WTC11 (cell line): ENCODE measurements at regions not wholly inside any gene's neighbourhood (a gene's known extent, or its start where the extent isn't known, plus 50 kb on each side); places are given as distances from the start of the nearest gene placed in this dataset.

ENCODE experiments used
- ATAC-seq: fragments of 200-7000 bp; cut with Tn5 transposase; 2 replicates; pipeline ENCODE4 v1.10.0; 2021; ENCODE audit warnings: mild to moderate bottlenecking, moderate library complexity
- CTCF ChIA-PET: fragments of 300-600 bp; sonication (Branson Sonifier 250); formaldehyde crosslinking; loops from one replicate; lab custom pipeline; 2021; ENCODE audit warnings: antibody characterized with exemption; lab: Charles Lee
- POLR2A ChIA-PET: fragments of 350-600 bp; sonication (Branson Sonifier 250); formaldehyde crosslinking; loops from one replicate; lab custom pipeline; 2021; ENCODE audit warnings: antibody characterized with exemption; lab: Charles Lee
- DNase-seq: peaks from one replicate; pipeline ENCODE4 v3.0.0; 2021; ENCODE audit warnings: low spot score
- H3K27ac Mint-ChIP-seq: 2 replicates; pipeline ENCODE4 v1.8.0; 2021; ENCODE audit warnings: mixed read lengths
- H3K27me3 Mint-ChIP-seq: 2 replicates; pipeline ENCODE4 v1.8.0; 2021; ENCODE audit warnings: low read depth, mild to moderate bottlenecking, moderate library complexity, mixed read lengths
- H3K36me3 Mint-ChIP-seq: 2 replicates; pipeline ENCODE4 v1.8.0; 2021; ENCODE audit warnings: mixed read lengths
- H3K4me1 Mint-ChIP-seq: 2 replicates; pipeline ENCODE4 v1.8.0; 2022; ENCODE audit warnings: mixed read lengths
- H3K4me3 Mint-ChIP-seq: 2 replicates; pipeline ENCODE4 v1.8.0; 2021; ENCODE audit warnings: mild to moderate bottlenecking, moderate library complexity, mixed read lengths
- H3K9me3 Mint-ChIP-seq: 2 replicates; pipeline ENCODE4 v1.8.0; 2021; ENCODE audit warnings: mixed read lengths
- ATF6 ChIP-seq: sonication (generic); formaldehyde crosslinking; IDR thresholded peaks from 2 replicates; pipeline ENCODE4 v1.8.1; 2023; ENCODE audit warnings: mild to moderate bottlenecking, missing genetic modification reagents
- CREB1 ChIP-seq: sonication (generic); formaldehyde crosslinking; IDR thresholded peaks from 2 replicates; pipeline ENCODE4 v1.8.0; 2023; ENCODE audit warnings: mild to moderate bottlenecking, missing genetic modification reagents
- JUN ChIP-seq: sonication (generic); formaldehyde crosslinking; IDR thresholded peaks from 2 replicates; pipeline ENCODE4 v1.8.0; 2023; ENCODE audit warnings: mild to moderate bottlenecking, missing genetic modification reagents
- KAT7 ChIP-seq: sonication (generic); formaldehyde crosslinking; IDR thresholded peaks from 2 replicates; pipeline ENCODE4 v1.8.1; 2023; ENCODE audit warnings: missing genetic modification reagents, mild to moderate bottlenecking, borderline replicate concordance
- NFE2L1 ChIP-seq: sonication (generic); formaldehyde crosslinking; IDR thresholded peaks from 2 replicates; pipeline ENCODE4 v1.8.1; 2023; ENCODE audit warnings: missing genetic modification reagents
- NR1H2 ChIP-seq: sonication (generic); formaldehyde crosslinking; IDR thresholded peaks from 2 replicates; pipeline ENCODE4 v1.9.0; 2021; ENCODE audit warnings: mild to moderate bottlenecking, moderate library complexity, missing genetic modification reagents
- RELA ChIP-seq: sonication (generic); formaldehyde crosslinking; IDR thresholded peaks from 2 replicates; pipeline ENCODE4 v1.8.1; 2022; ENCODE audit warnings: missing genetic modification reagents, mild to moderate bottlenecking, borderline replicate concordance
- TCF7 ChIP-seq: sonication (generic); formaldehyde crosslinking; IDR thresholded peaks from 2 replicates; pipeline ENCODE4 v1.8.0; 2022; ENCODE audit warnings: mild to moderate bottlenecking, low read depth, missing genetic modification reagents, moderate library complexity
- USF2 ChIP-seq: sonication (generic); formaldehyde crosslinking; IDR thresholded peaks from 2 replicates; pipeline ENCODE4 v1.8.1; 2023; ENCODE audit warnings: mild to moderate bottlenecking, missing genetic modification reagents, moderate library complexity
- ZNF416 ChIP-seq: fragments of 250-450 bp; sonication (Bioruptor Pico); IDR thresholded peaks from 2 replicates; pipeline ENCODE4 v1.9.0; 2021; ENCODE audit warnings: mild to moderate bottlenecking, inconsistent platforms
- ZNF671 ChIP-seq: fragments of 250-450 bp; sonication (Bioruptor Pico); IDR thresholded peaks from 2 replicates; pipeline ENCODE4 v1.8.0; 2021; ENCODE audit warnings: mild to moderate bottlenecking
- TF ChIP-seq, protein P1 (sequence below): sonication (generic); formaldehyde crosslinking; IDR thresholded peaks from 2 replicates; pipeline ENCODE4 v1.8.0; 2022; ENCODE audit warnings: mild to moderate bottlenecking, missing genetic modification reagents
- TF ChIP-seq, protein P2 (sequence below): fragments of 250-450 bp; sonication (Bioruptor Pico); IDR thresholded peaks from 2 replicates; pipeline ENCODE4 v2.1.2; 2022; ENCODE audit warnings: mild to moderate bottlenecking, moderate library complexity
- TF ChIP-seq, protein P3 (sequence below): sonication (generic); formaldehyde crosslinking; IDR thresholded peaks from 2 replicates; pipeline ENCODE4 v1.8.1; 2023; ENCODE audit warnings: mild to moderate bottlenecking, moderate library complexity, missing genetic modification reagents
- TF ChIP-seq, protein P4 (sequence below): sonication (generic); formaldehyde crosslinking; IDR thresholded peaks from 2 replicates; pipeline ENCODE4 v1.8.1; 2022; ENCODE audit warnings: low read depth, missing genetic modification reagents, borderline replicate concordance

DNA sequence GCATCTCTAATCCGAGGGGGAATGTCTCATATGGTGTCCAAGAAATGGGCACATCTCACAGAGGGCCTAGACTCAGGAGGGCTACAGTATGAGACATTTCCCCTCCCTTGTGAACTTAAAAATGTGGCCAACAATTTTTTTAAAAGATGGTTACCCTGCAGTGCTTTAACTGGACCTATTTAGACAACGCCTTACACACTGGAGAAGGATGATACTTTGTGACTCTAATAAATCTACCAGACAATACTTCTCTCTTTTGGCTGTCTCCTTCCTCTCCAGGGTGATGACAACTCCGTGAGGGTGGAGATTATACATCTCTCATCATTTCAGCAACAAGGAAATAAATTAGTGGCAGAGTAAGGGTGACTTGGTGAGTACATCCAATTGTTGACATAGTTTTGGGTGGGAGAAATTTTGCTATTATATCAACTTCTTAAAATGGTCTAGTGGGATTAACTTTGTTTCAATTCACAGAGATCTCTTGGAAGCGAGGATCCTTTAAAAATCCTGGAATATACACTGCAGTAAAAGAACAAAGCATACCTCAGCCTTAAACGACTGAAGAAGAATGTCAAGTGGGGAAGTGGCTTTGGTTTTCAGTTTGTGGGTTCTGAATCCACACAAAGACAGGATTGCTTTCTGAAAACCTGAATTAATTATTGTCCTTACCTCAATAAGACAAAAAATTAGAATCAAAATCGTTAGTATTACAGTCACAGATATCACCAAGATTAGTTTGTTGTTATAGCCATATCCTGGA, 89.8 kb downstream of the KPNA2 start:
- TF ChIP-seq KAT7 (no peak), NR1H2 (CRISPR knock-in tag) (no peak), CREB1 (CRISPR knock-in tag) (no peak), ZNF671 (no peak), NFE2L1 (CRISPR knock-in tag) (no peak)
- TF ChIP-seq, protein P1, sequence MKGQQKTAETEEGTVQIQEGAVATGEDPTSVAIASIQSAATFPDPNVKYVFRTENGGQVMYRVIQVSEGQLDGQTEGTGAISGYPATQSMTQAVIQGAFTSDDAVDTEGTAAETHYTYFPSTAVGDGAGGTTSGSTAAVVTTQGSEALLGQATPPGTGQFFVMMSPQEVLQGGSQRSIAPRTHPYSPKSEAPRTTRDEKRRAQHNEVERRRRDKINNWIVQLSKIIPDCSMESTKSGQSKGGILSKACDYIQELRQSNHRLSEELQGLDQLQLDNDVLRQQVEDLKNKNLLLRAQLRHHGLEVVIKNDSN (CRISPR knock-in tag): no peak
- H3K4me3 Mint-ChIP-seq: no peak overlapping the region
- peaks cover 15% of the 10 kb centered on the region for H3K9me3 Mint-ChIP-seq
- no peaks in the 10 kb centered on the region for H3K27me3 Mint-ChIP-seq
- CTCF ChIA-PET: interaction anchor here (0.7 to 1.7 kb wide), 2 partner anchors 76 to 138 kb away, joined by 3 to 6 read pairs; no protein-coding TSS in a partner anchor
- ATAC-seq: no peak
- H3K36me3 Mint-ChIP-seq: peaks cover 10% of the 10 kb centered on the region
- no peak overlapping the region; the same call in 1 of the 2 replicates for H3K27ac Mint-ChIP-seq
- H3K4me1 Mint-ChIP-seq: peaks cover 9% of the 10 kb centered on the region
- POLR2A ChIA-PET: no interaction called here
- DNase-seq: no peak

DNA sequence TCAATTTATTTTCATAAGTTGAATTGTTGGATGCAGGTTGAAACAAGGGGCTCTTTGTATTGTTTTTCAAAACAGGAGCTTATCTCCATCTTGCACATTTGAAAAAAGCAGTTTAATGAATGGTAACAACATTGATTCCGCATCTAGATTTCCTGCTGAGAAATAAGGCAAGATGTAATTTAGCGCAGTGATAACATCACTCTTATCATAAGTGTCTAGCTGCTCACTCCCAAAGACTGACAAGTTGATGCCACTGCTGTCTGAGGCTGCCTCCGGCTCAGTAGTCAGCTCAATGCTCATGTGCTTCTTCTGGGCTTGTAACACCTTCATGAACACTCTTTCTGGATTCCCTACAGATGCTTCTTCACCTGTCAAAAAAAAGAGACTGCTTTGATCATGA, 92.4 kb downstream of the KPNA2 start:
- Mint-ChIP-seq H3K4me3 (no peak overlapping the region), H3K36me3 (peaks cover 3% of the 10 kb centered on the region), H3K27me3 (no peaks in the 10 kb centered on the region), H3K9me3 (peaks cover 2% of the 10 kb centered on the region), H3K4me1 (peaks cover 9% of the 10 kb centered on the region), H3K27ac (no peak overlapping the region)
- ChIA-PET POLR2A (no interaction called here), CTCF (no interaction called here)
- ATAC-seq (no peak), DNase-seq (no peak)
- TF ChIP-seq, protein P2, sequence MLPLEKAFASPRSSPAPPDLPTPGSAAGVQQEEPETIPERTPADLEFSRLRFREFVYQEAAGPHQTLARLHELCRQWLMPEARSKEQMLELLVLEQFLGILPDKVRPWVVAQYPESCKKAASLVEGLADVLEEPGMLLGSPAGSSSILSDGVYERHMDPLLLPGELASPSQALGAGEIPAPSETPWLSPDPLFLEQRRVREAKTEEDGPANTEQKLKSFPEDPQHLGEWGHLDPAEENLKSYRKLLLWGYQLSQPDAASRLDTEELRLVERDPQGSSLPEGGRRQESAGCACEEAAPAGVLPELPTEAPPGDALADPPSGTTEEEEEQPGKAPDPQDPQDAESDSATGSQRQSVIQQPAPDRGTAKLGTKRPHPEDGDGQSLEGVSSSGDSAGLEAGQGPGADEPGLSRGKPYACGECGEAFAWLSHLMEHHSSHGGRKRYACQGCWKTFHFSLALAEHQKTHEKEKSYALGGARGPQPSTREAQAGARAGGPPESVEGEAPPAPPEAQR (CRISPR knock-in tag): no peak
- TF ChIP-seq, protein P3, sequence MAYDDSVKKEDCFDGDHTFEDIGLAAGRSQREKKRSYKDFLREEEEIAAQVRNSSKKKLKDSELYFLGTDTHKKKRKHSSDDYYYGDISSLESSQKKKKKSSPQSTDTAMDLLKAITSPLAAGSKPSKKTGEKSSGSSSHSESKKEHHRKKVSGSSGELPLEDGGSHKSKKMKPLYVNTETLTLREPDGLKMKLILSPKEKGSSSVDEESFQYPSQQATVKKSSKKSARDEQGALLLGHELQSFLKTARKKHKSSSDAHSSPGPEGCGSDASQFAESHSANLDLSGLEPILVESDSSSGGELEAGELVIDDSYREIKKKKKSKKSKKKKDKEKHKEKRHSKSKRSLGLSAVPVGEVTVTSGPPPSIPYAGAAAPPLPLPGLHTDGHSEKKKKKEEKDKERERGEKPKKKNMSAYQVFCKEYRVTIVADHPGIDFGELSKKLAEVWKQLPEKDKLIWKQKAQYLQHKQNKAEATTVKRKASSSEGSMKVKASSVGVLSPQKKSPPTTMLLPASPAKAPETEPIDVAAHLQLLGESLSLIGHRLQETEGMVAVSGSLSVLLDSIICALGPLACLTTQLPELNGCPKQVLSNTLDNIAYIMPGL (CRISPR knock-in tag): no peak
- TF ChIP-seq ZNF671: no peak
- no peak for TF ChIP-seq ATF6
- no peak for TF ChIP-seq ZNF416 (CRISPR knock-in tag)
- no peak for TF ChIP-seq TCF7 (CRISPR knock-in tag)
- TF ChIP-seq USF2 (CRISPR knock-in tag): no peak
- TF ChIP-seq JUN (CRISPR knock-in tag): no peak
- TF ChIP-seq NFE2L1 (CRISPR knock-in tag): no peak
- TF ChIP-seq RELA: no peak
- TF ChIP-seq, protein P4, sequence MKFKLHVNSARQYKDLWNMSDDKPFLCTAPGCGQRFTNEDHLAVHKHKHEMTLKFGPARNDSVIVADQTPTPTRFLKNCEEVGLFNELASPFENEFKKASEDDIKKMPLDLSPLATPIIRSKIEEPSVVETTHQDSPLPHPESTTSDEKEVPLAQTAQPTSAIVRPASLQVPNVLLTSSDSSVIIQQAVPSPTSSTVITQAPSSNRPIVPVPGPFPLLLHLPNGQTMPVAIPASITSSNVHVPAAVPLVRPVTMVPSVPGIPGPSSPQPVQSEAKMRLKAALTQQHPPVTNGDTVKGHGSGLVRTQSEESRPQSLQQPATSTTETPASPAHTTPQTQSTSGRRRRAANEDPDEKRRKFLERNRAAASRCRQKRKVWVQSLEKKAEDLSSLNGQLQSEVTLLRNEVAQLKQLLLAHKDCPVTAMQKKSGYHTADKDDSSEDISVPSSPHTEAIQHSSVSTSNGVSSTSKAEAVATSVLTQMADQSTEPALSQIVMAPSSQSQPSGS: no peak
